ENCODE measurements at regions not wholly inside any gene's neighbourhood (a gene's known extent, or its start where the extent isn't known, plus 50 kb on each side); places are given as distances from the start of the nearest gene placed in this dataset.

GRCh38 chr21:28773036-28773435 lies 219.6 kb downstream of the LTN1 start:
- Mint-ChIP-seq H3K9me3 (ENCODE audit: unreplicated experiment) (no peaks in the 10 kb centered on the region), H3K4me3 (ENCODE audit: unreplicated experiment) (no peak overlapping the region), H3K36me3 (ENCODE audit: low read depth, unreplicated experiment) (peaks cover 4% of the 10 kb centered on the region), H3K4me1 (ENCODE audit: low read depth, unreplicated experiment) (peaks cover 42% of the 10 kb centered on the region), H3K27me3 (ENCODE audit: low read depth, unreplicated experiment) (no peaks in the 10 kb centered on the region), H3K27ac (ENCODE audit: unreplicated experiment) (no peak overlapping the region)
- H3K9me3 ChIP-seq (ENCODE audit: insufficient read depth, low read depth, low read length), result no peaks in the 10 kb centered on the region
- TF ChIP-seq EZH2 (IDR thresholded peaks at IDR 0.05; ENCODE audit: insufficient read depth, low read length) (no peak), CTCF (IDR thresholded peaks at IDR 0.05; ENCODE audit: insufficient read depth, low read depth, low read length) (no peak)
- no peak overlapping the region for H3K4me3 ChIP-seq (ENCODE audit: insufficient read depth, low read depth, low read length)
- no peaks in the 10 kb centered on the region for H4K20me1 ChIP-seq (ENCODE audit: insufficient read depth, low read length)
- no peak overlapping the region for H3K4me2 ChIP-seq (ENCODE audit: low read length)
- DNase-seq (ENCODE audit: low read depth) (no peak), FAIRE-seq (no peak)
- H3K27ac ChIP-seq (ENCODE audit: low read depth, low read length), result no peak overlapping the region
- H3K4me1 ChIP-seq (ENCODE audit: insufficient read depth, low read length), result peaks cover 10% of the 10 kb centered on the region
- no peaks in the 10 kb centered on the region for H3K79me2 ChIP-seq (ENCODE audit: insufficient read depth, low read length)
- no peak overlapping the region for H3K9ac ChIP-seq (ENCODE audit: low read length)
- H3K36me3 ChIP-seq (ENCODE audit: insufficient read depth, low read length), result no peaks in the 10 kb centered on the region
- no peak overlapping the region for H2AFZ ChIP-seq (ENCODE audit: low read depth, low read length)
- no peaks in the 10 kb centered on the region for H3K27me3 ChIP-seq (ENCODE audit: insufficient read depth, low read length)

- H3K79me2 ChIP-seq (ENCODE audit: insufficient read depth, low read length), result no peaks in the 10 kb centered on the region
- no peak overlapping the region for H3K4me3 ChIP-seq (ENCODE audit: insufficient read depth, low read depth, low read length)
- peak overlapping the region; percentile 21 for H3K27ac ChIP-seq (ENCODE audit: low read depth, low read length)
- Mint-ChIP-seq H3K4me1 (ENCODE audit: low read depth, unreplicated experiment) (peaks cover 42% of the 10 kb centered on the region), H3K36me3 (ENCODE audit: low read depth, unreplicated experiment) (peaks cover 4% of the 10 kb centered on the region), H3K4me3 (ENCODE audit: unreplicated experiment) (no peak overlapping the region), H3K9me3 (ENCODE audit: unreplicated experiment) (no peaks in the 10 kb centered on the region), H3K27ac (ENCODE audit: unreplicated experiment) (peak overlapping the region; percentile 92), H3K27me3 (ENCODE audit: low read depth, unreplicated experiment) (no peaks in the 10 kb centered on the region)
- no peak overlapping the region for H2AFZ ChIP-seq (ENCODE audit: low read depth, low read length)
- H3K4me1 ChIP-seq (ENCODE audit: insufficient read depth, low read length), result peaks cover 10% of the 10 kb centered on the region
- H3K27me3 ChIP-seq (ENCODE audit: insufficient read depth, low read length), result no peaks in the 10 kb centered on the region
- DNase-seq (ENCODE audit: low read depth) (peak; percentile 82), FAIRE-seq (no peak)
- no peaks in the 10 kb centered on the region for H3K36me3 ChIP-seq (ENCODE audit: insufficient read depth, low read length)
- TF ChIP-seq CTCF (IDR thresholded peaks at IDR 0.05; ENCODE audit: insufficient read depth, low read depth, low read length) (no peak), EZH2 (IDR thresholded peaks at IDR 0.05; ENCODE audit: insufficient read depth, low read length) (no peak)
- no peaks in the 10 kb centered on the region for H4K20me1 ChIP-seq (ENCODE audit: insufficient read depth, low read length)
- H3K9me3 ChIP-seq (ENCODE audit: insufficient read depth, low read depth, low read length), result no peaks in the 10 kb centered on the region
- H3K9ac ChIP-seq (ENCODE audit: low read length), result no peak overlapping the region
- H3K4me2 ChIP-seq (ENCODE audit: low read length), result peak overlapping the region; percentile 61
These were observed 220.7 kb downstream of the LTN1 start for GRCh38 chr21:28771790-28772501.
